Esophagus muscularis mucosa (tissue), 4 donors: ENCODE measurements at regions not wholly inside any gene's neighbourhood (a gene's known extent, or its start where the extent isn't known, plus 50 kb on each side); places are given as distances from the start of the nearest gene placed in this dataset.

Experiments
- DNase-seq: peaks from one replicate; pipeline ENCODE4 v3.0.0-alpha.2; 2017; ENCODE audit errors: extremely low spot score
- H3K27ac ChIP-seq, 4 donors: fragments of 200-600 bp; sonication (generic); replicated peaks in 1 of 4; 1 replicate in 3 of 4; 2 replicates in 1 of 4; pipeline ENCODE4 v1.5.1; 2016 to 2019; ENCODE audit warnings: mild to moderate bottlenecking in 1 of 4
- H3K27me3 ChIP-seq, 4 donors: fragments of 200-600 bp; sonication (generic); one replicate each; pipeline versions ENCODE4 v1.5.1 to v1.6.0; 2016 to 2019
- H3K36me3 ChIP-seq, 4 donors: fragments of 200-600 bp; sonication (generic); one replicate each; pipeline ENCODE4 v1.5.1; 2016 to 2019
- H3K4me1 ChIP-seq, 4 donors: fragments of 200-600 bp; sonication (generic); one replicate each; pipeline ENCODE4 v1.5.1; 2016 to 2019
- H3K4me3 ChIP-seq, 4 donors: fragments of 200-600 bp; sonication (generic); 1 replicate in 2 of 4; 2 replicates in 2 of 4; pipeline ENCODE4 v1.5.1; 2016 to 2019; ENCODE audit warnings: mild to moderate bottlenecking in 4 of 4, moderate library complexity in 1 of 4
- H3K9me3 ChIP-seq, 4 donors: fragments of 200-600 bp; sonication (generic); 1 replicate in 3 of 4; 2 replicates in 1 of 4; pipeline ENCODE4 v1.5.1; 2016 to 2019
- EP300 ChIP-seq: sonication (generic); formaldehyde crosslinking; IDR thresholded peaks from one replicate; pipeline ENCODE4 v1.6.1; 2017; ENCODE audit warnings: antibody characterized with exemption
- POLR2A ChIP-seq: fragments of 450-650 bp; IDR thresholded peaks from one replicate; pipeline ENCODE4 v1.6.1; 2017; ENCODE audit warnings: antibody characterized with exemption, moderate library complexity, mild to moderate bottlenecking, low read depth
- POLR2AphosphoS5 ChIP-seq, 2 donors: sonication (generic); formaldehyde crosslinking; IDR thresholded peaks; one replicate each; pipeline ENCODE4 v1.6.1; 2017; ENCODE audit warnings: antibody characterized with exemption in 2 of 2
- WGBS: methylation state at CpG from one replicate; pipeline ENCODE4 v1.1.5; 2018; 5-methylcytosine and 5-hydroxymethylcytosine counted together
- intact Hi-C: fragments of 100-400 bp; cut with DNase I; formaldehyde crosslinking; loops from one replicate; pipeline ENCODE4 v1.15.1; 2023
- TF ChIP-seq, protein P1 (sequence below), 3 experiments: fragments of 200-600 bp in 2 of 3; fragments of 450-650 bp in 1 of 3; sonication (generic) in 2 of 3; IDR thresholded peaks; one replicate each; pipeline ENCODE4 v1.5.1; 2017 to 2019; ENCODE audit warnings: antibody characterized with exemption in 3 of 3, mild to moderate bottlenecking in 2 of 3, moderate library complexity in 1 of 3

DNA sequence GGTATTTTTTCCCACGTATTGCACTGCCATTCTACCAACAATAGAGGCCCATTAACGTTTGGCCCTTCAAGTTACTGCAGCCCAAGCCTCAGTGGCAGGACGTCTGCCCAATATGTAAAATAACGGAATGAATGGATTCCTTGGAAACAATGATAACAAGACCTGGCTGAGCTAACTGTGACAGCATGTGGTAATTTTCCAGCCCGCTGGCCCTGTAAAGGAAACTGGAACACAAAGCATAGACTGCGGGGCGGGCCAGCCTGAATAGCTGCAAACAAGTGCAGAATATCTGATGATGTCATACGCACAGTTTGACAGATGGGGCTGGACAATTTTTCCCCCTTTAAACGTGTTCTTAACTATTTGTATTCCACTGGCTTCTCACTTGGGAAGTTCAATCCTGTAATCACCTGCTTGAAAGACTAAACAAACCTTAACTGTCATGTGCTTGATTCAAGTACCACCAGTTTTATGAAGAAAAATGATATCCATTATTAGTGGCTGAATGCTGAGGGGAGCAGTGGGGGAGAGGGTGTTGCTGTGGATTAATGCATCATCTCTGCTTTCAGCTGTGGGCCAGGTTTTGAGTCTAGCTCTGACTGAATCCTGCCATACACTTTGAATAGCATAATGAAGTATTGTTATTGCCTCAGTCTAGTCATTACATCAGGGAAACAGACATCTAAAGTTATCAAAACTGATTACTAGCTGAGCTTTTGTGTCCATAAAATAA lies 323.9 kb downstream of the TMEM161B start:
- intact Hi-C loops, result no loop called here
- 26% methylated on average over 9 of the region's 9 CpGs for WGBS
- TF ChIP-seq POLR2A (no peak), POLR2AphosphoS5 (IDR thresholded peaks at IDR 0.05) (no peak), EP300 (no peak)
- TF ChIP-seq, protein P1, sequence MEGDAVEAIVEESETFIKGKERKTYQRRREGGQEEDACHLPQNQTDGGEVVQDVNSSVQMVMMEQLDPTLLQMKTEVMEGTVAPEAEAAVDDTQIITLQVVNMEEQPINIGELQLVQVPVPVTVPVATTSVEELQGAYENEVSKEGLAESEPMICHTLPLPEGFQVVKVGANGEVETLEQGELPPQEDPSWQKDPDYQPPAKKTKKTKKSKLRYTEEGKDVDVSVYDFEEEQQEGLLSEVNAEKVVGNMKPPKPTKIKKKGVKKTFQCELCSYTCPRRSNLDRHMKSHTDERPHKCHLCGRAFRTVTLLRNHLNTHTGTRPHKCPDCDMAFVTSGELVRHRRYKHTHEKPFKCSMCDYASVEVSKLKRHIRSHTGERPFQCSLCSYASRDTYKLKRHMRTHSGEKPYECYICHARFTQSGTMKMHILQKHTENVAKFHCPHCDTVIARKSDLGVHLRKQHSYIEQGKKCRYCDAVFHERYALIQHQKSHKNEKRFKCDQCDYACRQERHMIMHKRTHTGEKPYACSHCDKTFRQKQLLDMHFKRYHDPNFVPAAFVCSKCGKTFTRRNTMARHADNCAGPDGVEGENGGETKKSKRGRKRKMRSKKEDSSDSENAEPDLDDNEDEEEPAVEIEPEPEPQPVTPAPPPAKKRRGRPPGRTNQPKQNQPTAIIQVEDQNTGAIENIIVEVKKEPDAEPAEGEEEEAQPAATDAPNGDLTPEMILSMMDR (IDR thresholded peaks at IDR 0.05), result no peak
- peaks cover 0 to 3% (median 0%) of the 10 kb centered on the region in 4 donors for H3K4me1 ChIP-seq
- H3K36me3 ChIP-seq, result no peaks in the 10 kb centered on the region
- H3K4me3 ChIP-seq, result no peak overlapping the region
- H3K27ac ChIP-seq, result no peak overlapping the region
- no peak for DNase-seq
- H3K9me3 ChIP-seq, result no peaks in the 10 kb centered on the region
- no peaks in the 10 kb centered on the region for H3K27me3 ChIP-seq

DNA sequence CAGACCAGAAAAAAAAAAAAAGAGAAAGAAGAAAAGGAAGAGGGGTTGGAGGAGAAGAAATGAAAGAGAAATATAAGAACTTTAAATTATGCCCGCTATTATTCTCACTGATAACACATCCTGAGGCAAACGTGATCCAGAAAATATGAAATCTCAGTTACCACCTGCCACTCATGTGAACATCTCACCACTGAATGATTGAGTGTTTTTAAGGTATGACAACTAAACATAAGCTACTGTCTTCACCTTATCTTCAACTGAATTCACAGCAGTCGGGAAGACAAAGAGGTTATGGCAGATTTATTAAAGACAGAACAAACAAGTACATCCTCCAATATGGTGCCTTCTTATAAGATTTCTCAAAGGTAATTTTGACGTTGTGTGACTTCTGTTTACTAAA lies 327.9 kb downstream of the TMEM161B start:
- Histone ChIP-seq H3K27ac (no peak overlapping the region), H3K4me1 (peaks cover 0 to 3% (median 0%) of the 10 kb centered on the region in 4 donors), H3K4me3 (no peak overlapping the region), H3K9me3 (no peaks in the 10 kb centered on the region), H3K27me3 (no peaks in the 10 kb centered on the region), H3K36me3 (no peaks in the 10 kb centered on the region)
- TF ChIP-seq POLR2AphosphoS5 (IDR thresholded peaks at IDR 0.05) (no peak), EP300 (no peak)
- TF ChIP-seq, protein P1 (IDR thresholded peaks at IDR 0.05), result no peak
- intact Hi-C loops, result no loop called here
- DNase-seq, result no peak
- 59% methylated on average over 4 of the region's 4 CpGs for WGBS

DNA sequence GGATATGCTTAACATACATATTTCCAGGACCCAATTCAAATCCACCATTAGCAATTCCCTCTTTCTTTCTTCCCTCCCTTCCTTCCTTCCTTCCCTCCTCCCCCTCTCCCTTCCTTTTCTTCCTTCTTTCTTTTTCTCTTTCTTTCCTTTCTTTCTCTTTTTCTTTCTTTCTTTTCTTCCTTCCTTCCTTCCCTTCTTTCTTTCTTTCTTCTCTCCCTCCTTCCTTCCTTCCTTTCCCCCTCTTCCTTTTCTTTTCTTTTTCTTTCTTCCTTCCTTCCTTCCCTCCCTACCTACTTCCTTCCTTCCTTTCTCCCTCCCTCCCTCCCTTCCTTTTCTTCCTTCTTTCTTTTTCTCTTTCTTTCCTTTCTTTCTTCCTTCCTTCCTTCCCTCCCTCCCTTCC lies 332.0 kb downstream of the TMEM161B start:
- H3K4me1 ChIP-seq, result no peaks in the 10 kb centered on the region
- H3K36me3 ChIP-seq, result no peaks in the 10 kb centered on the region
- no peak for DNase-seq
- no peaks in the 10 kb centered on the region for H3K27me3 ChIP-seq
- no peaks in the 10 kb centered on the region for H3K9me3 ChIP-seq
- no peak overlapping the region for H3K4me3 ChIP-seq
- intact Hi-C loops, result no loop called here
- TF ChIP-seq POLR2AphosphoS5 (IDR thresholded peaks at IDR 0.05), result no peak
- TF ChIP-seq EP300, result no peak
- TF ChIP-seq, protein P1 (IDR thresholded peaks at IDR 0.05), result no peak
- no peak for TF ChIP-seq POLR2A
- H3K27ac ChIP-seq, result no peak overlapping the region

DNA sequence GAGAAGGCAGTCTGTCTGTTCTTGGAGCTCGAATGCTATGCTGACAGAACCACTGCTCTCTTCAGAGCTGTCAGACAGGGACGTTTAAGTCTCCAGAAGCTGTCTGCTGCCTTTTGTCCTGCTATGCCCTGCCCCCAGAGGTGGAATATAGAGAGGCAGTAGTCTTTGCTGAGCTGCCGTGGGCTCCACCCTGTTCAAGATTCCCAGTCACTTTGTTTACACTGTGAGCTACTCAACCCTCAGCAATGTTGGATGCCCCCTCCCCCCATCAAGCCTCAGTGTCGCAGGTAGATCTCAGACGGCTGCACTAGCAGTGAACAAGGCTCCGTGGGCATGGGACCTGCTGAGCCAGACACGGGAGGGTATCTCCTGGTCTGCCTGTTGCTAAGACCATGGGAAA lies 344.2 kb downstream of the TMEM161B start:
- Histone ChIP-seq H3K9me3 (peaks cover 0 to 6% (median 0%) of the 10 kb centered on the region in 4 donors), H3K4me1 (no peaks in the 10 kb centered on the region), H3K27me3 (peaks cover 0 to 5% (median 0%) of the 10 kb centered on the region in 4 donors), H3K27ac (no peak overlapping the region), H3K36me3 (no peaks in the 10 kb centered on the region), H3K4me3 (no peak overlapping the region)
- 80% methylated on average over 3 of the region's 7 CpGs for WGBS
- DNase-seq, result no peak
- intact Hi-C loops, result no loop called here
- TF ChIP-seq EP300 (no peak), POLR2AphosphoS5 (IDR thresholded peaks at IDR 0.05) (no peak), POLR2A (no peak)
- TF ChIP-seq, protein P1 (IDR thresholded peaks at IDR 0.05), result no peak

DNA sequence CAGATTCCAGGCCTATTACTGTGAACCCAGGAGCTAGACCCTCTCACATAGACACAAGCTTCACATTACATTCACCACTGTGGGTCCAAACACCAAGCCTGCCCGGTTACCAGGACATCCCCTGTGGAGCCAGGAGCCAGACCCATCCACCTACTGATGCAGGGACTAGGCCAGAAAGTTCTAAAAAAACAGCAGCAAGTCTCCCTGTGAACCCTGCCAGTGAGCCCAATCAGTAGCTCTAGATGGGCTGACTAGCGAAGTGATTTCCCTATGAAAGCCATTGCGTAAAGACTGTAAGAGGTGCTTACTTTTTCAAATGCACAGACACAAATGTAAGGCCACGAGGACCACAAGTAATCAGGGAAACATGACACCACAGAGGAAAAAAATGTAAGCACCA lies 352.3 kb downstream of the TMEM161B start:
- Histone ChIP-seq H3K4me3 (no peak overlapping the region), H3K27ac (no peak overlapping the region), H3K4me1 (no peaks in the 10 kb centered on the region), H3K36me3 (no peaks in the 10 kb centered on the region), H3K9me3 (peaks cover 0 to 11% (median 0%) of the 10 kb centered on the region in 4 donors), H3K27me3 (no peaks in the 10 kb centered on the region)
- intact Hi-C loops, result no loop called here
- no peak for DNase-seq
- 77% methylated on average over 4 of the region's 4 CpGs for WGBS
- TF ChIP-seq POLR2AphosphoS5 (IDR thresholded peaks at IDR 0.05) (no peak), EP300 (no peak), POLR2A (no peak)
